HG03135 (cell line): ENCODE measurements at regions not wholly inside any gene's neighbourhood (a gene's known extent, or its start where the extent isn't known, plus 50 kb on each side); places are given as distances from the start of the nearest gene placed in this dataset.

Experiments
- ATAC-seq: cut with Tn5 transposase; IDR thresholded peaks from one replicate; pipeline ENCODE4 v1.9.1; 2021; ENCODE audit warnings: mild to moderate bottlenecking, moderate library complexity; ENCODE audit not compliant: unreplicated experiment

DNA sequence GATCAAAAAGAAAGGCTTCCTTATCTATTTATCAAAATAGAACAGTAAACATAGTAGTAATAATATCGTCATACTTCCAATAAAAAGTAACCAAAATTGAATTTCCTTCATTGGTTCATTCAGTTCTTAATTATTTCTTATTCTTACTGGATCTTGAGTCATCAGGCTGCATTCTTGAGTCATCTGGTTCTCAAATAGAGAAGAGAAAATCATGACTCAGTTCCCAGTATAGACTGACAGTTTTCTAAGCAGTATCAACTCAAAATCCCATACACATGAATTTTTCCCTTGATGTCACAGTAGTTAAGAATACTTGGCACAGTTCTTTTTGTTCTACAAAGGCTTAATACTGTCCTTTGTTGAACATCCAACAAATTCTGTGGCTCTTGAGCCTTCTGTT is 626.9 kb upstream of the ADGRL4 start:
- no peak for ATAC-seq

DNA sequence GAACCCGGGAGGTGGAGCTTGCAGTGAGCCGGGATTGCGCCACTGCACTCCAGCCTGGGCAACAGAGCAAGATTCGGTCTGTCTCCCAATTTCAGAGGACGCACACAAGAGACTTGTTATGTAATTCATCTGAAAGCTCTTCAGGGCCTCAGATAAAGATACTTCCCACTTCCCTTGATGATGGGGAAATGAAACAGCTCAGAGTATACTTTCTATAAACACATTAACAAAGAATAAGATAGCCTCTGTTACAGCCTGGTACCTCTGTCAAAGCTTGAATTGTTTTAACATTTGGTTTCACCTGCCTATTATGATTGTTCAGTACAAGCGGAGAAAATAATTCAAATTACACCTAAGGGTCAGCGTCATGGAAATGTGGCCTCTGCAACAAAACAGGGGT is 622.9 kb upstream of the ADGRL4 start:
- no peak for ATAC-seq

DNA sequence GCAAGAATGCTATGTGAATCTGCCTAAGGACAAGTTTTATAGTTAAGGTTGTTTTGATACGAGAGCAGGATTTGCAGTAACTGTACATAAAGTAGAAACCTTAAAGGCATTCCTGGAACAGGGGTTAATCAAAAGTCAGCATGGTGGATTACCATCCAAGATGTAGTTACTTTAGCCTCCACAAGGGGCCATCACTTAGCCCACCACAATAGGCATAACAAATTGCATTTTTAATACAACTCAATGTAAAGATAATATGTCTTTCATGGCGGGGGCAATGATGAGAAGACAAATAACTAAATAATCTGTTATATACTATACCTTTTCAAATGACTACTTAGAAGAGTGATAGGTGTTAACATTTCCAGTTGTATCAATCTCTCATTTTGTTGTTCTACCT is 611.2 kb upstream of the ADGRL4 start:
- ATAC-seq = no peak

DNA sequence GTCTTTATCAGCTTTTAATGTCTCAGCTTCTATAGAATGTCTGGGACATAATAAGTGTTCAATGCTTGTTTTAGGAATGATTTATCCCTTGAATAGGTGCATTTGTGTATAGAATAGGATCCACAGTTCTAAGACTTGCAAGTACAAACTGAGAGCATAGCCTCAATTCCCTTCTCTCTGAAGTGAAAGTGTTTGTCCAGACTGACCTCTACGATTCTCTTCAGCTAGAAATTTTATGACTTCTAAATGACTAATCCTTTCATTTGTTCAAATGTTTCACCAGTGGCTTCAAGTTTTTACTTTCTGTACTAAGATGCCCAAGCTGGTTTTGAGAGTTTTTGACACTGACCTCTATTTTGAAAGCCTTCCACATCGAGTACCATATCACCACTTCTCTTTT is 608.2 kb upstream of the ADGRL4 start:
- ATAC-seq = no peak

DNA sequence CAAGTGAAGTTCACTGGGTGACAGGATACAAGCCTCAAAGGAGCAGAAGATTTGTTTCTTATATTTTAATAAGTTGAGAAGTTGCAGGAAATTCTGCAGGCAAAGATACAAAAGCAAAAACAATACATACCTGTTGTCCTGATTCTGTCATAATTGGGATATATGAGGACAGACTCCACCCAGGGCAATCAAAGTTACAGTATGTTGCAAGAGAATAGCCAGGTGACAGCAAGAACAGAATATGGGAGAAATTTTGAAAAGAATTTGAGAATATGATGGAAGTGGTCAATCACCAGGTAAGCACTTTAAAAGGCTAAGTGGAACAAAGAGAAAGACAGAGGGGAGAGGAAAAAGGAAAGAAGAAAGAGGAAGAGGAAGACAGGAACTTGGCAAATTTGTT is 607.6 kb upstream of the ADGRL4 start:
- no peak for ATAC-seq

DNA sequence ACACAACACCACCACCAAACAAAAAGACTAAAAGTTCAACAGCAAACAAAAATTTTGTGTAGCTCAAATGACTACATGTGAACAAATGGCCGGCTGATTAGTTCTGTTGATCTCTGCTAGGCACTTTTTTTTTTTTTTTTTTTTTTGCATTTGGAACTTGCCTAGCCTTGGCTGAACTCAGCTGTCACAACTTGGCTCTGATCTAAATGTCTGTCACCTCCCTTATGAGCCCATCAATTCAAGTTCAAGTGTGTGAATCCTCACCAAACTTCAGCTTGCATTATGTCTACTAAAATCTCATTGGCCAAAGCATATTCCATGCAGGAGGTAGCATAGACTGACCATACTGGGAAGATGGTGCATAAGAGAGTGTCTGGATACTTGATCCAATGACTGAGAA is 606.5 kb upstream of the ADGRL4 start:
- ATAC-seq = no peak

DNA sequence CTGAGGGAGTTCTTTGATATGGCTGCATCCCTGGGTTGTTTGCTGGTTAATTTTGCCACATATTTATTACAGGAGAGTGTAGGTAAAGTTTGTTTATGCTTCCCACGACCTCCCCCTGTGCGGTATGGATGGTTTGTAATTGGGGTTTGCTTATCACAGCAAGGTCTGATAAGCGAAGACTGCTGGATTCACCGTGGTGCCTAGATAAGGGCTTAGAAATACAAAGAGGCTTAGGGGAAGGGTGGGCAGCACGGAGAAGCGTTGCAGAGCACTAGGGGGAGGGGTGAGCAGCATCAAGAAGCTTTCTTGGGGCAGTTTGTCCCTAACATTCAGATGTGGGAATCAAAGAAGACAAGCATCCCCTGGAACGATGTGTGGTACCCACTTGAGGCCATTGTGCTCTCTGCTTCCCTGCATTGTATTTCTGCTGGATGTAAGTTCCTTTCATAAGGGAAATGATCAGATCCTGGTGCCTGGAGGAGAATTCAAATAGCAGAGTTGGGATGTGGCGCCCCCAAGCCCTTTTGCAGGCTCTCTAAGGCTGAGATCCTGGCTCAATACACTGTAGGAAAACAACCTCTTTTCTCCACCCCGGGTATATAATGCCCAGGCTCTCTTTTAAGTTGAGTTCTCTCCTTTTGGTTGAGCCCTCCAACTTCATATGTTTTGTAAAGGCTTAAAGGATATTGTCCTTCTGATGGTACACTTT is 598.1 kb upstream of the ADGRL4 start:
- ATAC-seq = no peak

DNA sequence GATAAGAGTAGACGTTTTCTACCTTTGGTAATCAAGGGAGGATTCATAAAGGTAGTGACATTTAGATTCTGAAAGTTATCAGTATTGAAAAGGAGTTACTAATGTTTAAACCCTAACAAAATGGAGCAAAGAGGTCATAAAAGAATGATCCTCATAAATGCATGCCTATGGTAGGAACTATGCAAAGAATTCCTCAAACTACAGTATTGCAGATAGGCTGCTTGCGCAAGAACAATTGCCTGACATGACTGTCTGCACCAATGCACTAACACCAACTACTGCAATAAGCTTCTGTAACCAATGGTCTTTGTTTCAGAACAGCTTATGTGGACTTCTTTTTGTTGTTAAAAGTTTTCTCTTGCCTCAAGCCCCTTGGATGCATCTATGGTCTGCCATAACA is 597.3 kb upstream of the ADGRL4 start:
- no peak for ATAC-seq

DNA sequence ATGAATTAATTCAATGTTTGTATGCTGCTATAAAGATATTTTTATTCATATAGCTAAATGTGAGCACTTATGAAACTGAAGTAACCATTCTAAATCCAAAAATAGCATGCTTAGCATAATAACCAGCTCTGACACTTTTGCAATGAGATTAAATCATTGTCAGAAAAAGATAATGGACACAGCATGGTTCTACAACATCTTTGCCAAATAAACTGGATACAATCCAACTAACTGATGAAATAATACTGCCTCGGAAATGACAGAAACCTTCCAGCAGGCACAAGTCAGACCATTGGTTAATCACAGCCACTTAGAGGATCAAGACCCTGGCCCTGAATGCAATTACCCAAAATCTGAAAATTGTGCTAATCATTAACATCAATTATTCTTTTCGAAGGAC is 592.7 kb upstream of the ADGRL4 start:
- ATAC-seq = no peak

DNA sequence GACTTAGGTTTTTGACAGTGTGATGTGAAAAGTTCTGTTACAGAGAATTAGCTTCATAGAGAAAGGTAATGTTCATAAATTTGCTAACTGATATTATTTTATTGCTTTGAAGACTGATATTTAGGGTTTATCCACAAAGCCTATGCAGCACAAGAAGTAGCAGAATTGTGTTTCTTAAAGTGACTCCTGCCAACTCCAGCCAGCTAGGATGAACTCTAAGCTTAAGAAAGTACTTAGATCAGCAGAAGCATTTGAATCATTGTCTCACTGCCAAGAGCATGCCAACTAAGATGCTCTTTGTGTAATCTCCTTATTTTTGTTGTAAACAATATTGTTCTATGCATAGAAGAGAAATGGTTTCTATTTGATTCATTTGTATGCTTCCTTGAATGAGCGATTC is 589.4 kb upstream of the ADGRL4 start:
- ATAC-seq = no peak

DNA sequence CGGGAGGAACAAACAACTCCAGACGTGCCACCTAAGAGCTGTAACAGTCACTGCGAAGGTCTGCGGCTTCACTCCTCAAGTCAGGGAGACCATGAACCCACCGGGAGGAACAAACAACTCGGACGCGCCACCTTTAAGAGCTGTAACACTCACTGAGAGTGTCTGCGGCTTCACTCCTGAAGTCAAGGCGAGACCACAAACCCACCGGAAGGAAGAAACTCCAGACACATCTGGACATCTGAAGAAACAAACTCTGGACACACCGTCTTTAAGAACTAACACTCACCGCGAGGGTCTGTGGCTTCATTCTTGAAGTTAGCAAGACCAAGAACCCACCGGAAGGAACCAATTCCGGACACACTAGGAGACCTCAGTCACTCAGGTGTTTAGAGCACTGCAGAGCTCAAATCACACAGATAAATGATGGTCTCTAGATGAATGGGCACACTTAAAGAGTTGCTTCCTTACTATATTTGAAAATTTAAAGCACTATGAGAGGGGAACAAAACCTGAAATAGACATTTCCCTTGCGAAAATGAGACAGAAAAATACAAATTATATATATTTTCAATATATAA is 587.7 kb upstream of the ADGRL4 start:
- no peak for ATAC-seq

DNA sequence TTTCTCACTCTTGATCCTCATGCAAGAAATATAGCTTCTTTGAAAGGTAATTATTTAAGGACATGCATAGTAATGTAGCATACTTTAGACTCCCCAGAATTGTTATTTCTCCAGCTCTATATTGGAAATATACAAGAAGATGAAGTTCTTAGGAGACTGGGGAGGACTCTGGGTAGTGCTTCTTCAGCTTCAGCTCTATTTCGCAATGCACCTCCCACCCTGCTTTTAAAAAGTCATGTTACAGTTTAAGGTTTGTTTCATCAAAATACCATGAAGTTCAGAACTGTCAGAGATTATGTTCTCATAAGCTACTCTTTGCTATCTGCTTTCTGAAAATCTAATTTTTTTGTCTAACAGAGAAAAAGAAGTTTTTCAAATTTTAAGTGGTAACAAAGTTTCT is 586.2 kb upstream of the ADGRL4 start:
- no peak for ATAC-seq

DNA sequence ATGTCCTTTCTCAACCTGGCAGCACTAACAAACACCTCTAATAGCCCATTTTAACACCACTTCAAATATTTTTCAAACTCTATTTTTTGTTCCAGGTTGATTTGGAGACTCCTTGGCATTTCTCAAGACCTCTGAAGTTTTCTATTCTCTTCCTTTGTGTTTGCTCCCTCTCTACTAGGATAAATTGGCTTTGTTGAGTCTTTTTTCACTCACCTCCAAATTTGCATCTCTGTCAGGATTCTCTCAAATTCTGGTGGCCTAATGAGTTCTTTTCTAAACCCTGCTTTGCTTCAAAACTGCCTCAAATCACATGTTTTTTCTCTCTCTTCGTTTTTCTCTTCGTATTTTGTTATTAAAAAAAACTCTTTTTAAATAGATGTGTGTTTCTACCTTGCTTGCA is 582.2 kb upstream of the ADGRL4 start:
- ATAC-seq = no peak

DNA sequence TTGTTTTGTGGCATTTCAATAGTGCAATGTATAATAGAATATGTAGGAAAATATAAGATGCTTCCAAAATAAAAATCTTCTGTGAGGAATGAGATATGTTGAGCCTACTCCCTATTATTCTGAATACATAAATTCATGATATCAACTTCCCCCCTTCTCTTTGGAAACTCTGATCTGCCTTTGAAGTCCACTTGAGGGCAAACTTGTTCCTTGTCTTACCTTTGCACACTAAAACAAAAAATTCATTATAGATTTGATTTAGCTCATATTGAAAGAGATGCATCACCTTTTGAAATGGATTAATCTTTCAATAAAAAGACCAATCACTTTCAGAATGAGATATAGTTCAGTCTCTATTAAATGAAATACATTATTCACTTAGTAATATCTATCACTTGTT is 580.7 kb upstream of the ADGRL4 start:
- no peak for ATAC-seq

DNA sequence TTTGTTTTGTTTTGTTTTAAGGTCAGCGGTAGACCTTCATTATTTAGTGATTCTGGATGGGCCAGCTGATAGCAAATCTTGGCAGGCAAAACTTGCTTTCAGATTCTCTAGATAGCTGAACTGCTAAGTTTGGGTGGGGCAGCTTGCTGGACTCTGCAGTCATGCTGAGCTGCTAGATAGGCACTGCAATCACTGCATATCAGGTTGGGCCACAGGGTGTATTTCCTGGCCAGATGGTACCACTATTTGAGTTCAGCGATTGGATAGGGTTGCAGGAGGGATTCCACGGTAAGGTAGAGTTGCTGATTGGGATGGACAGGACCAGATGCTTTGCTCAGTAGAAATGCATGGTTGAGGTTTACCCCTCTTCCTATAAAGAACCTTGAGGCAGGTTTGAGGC is 579.3 kb upstream of the ADGRL4 start:
- no peak for ATAC-seq

DNA sequence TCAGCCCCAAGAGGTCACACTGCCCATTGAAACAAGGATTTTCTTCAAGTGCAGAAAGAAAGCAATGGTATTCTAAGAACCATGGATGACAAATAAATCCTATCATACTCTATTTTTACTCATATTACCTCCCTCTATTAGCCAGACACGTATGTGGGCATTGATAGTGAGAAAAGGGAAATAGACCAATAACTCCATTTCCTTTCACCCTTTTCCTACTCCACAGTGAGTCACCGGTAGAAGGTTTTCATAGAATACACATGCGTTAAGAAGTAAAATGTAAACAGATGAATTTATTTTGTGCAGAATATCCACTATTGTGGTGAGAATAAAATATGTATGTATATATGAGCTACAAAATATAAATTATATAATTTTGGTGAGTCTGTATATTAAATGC is 568.9 kb upstream of the ADGRL4 start:
- ATAC-seq = no peak

DNA sequence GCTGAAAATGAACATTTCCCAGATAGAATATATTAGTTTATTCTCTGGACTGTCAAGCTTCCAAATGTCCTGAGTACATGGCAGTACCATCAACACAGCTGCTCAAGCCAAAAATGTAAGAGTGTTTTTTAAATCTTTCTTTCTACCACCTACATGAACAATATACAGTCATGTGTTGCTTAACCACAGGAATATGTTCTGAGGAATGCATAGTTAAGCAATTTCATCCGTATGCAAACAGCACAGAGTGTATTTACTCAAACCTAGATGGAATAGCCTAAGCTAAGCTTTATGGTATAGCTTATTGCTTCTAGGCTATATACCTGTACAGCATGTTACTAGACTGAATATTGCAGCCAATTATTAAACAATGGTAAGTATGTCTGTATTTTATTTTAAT is 561.9 kb upstream of the ADGRL4 start:
- ATAC-seq = no peak

DNA sequence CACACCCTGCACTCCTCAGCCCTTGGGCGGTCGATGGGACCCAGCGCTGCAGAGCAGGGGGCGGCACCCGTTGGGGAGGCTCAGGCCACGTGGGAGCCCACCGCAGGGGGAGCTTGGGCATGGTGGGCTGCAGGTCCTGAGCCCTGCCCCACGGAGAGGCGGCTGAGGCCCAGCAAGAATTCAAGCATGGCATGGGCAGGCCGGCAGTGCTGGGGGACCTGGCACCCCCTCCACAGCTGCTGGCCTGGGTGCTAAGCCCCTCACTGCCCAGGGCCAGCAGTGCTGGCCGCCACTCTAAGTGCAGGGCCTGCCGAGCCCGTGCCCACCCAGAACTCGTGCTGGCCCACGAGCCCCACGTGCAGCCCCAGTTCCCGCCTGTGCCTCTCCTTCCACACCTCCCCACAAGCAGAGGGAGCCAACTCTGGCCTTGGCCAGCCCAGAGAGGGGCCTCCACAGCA is 555.0 kb upstream of the ADGRL4 start:
- no peak for ATAC-seq

DNA sequence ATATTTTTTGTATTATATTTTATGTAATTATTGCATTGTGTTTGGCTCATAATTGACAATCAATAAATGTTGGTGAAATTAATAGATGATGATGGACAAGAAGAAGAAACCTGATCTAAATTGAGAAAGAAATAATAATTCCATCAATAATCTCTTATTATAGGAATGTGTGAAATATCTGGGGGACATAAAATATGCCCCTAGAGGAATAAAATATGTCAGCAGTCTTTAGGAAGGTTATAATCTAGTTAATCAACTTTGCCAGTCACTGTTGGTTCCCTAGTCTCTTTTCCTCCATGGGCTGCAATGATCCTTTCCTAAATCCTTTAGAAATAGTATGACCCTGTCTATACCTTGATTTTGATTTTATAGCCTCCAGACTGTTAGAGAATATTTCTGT is 549.7 kb upstream of the ADGRL4 start:
- ATAC-seq = no peak

DNA sequence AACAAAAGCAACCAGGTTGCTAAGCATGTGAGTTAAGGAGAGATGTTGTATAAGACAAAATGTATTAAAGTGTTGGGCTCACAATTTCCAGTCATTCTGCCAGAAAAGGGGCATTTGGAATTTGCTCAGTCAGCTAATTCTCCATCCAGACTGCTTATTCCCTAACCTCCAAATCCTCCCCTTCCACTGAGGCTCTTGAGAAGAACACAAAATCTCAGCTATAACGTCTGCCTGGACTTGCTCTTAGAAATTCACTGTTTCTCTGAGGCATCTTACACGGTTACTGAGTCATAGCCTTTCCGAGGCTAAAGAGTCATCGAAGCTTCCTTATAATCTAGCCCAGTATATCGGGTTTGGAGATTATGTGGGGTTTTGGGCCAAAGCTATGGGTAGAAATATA is 548.2 kb upstream of the ADGRL4 start:
- ATAC-seq = no peak

DNA sequence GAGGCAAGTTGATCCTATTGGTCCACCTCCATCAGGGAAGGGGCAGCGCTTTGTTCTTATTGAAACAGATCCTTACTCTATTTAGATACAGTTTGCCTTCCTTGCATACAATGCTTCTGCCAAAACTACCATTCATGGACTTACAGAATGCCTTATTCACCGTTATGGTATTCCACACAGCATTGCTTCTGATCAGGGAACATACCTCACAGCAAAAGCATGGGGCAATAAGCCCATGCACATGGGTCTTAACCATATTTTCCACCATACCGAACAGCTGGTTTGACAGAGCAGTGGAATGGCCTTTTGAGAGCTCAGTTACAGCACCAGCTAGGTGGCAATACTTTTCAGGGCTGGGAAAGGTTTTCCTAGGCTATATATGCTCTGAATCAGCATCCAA is 544.8 kb upstream of the ADGRL4 start:
- ATAC-seq = no peak

DNA sequence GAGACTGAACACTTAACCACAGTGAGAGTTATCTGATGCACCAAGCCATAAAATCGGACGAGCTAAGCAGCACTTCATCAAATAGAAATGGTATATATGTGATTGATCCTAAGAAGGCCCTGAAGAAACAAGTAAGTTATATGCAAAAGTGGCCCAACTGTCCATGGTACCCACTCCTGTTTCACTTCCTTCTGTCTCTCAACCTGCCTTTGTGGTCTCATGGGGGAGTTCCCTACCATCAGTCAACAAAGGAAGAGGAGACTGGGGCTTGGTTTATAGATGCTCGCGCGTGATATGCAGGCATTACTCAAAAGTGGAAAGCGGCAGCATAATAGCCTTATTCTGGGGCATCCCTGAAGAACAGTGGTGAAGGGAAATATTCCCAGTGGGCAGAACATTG is 543.9 kb upstream of the ADGRL4 start:
- ATAC-seq = no peak

DNA sequence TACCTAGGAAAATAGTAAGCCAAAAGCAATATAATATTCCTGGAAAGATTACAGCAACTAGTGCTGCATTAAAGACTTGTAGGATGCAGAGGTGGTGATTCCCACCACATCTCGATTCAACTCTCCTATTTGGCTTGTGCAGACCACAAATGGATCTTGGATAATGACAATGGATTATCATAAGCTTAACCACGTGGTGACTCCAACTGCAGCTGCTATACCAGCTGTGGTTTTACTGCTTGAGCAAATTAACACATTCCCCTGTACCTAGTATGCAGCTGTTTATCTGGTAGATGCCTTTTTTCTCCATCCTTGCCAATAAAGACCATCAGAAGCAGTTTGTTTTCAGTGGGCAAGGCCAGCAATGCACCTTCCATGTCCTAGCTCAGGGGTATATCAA is 542.7 kb upstream of the ADGRL4 start:
- no peak for ATAC-seq
